IPS-NIHi11 (cell line): ENCODE measurements at regions not wholly inside any gene's neighbourhood (a gene's known extent, or its start where the extent isn't known, plus 50 kb on each side); places are given as distances from the start of the nearest gene placed in this dataset.

Experiments
- DNase-seq: peaks from one replicate; pipeline ENCODE4 v3.0.0; 2012; ENCODE audit warnings: mixed read lengths, low spot score

- DNase-seq = no peak
Measured at GRCh38 chr3:126266850-126267168, 86.4 kb upstream of the ALDH1L1 start.

GRCh38 chr3:126266291-126266840 is 86.0 kb upstream of the ALDH1L1 start:
- DNase-seq = peak; percentile 51

- DNase-seq = no peak
Measured at GRCh38 chr3:126264952-126265351, 84.6 kb upstream of the ALDH1L1 start.

GRCh38 chr3:126264381-126264780 is 84.0 kb upstream of the ALDH1L1 start:
- no peak for DNase-seq

- DNase-seq = no peak
Measured at GRCh38 chr3:126263971-126264370, 83.6 kb upstream of the ALDH1L1 start.

GRCh38 chr3:126263539-126263938 is 83.2 kb upstream of the ALDH1L1 start:
- DNase-seq = no peak

GRCh38 chr3:126262227-126262626 is 81.8 kb upstream of the ALDH1L1 start:
- no peak for DNase-seq

GRCh38 chr3:126261037-126261436 is 80.7 kb upstream of the ALDH1L1 start:
- DNase-seq = peak; percentile 46

GRCh38 chr3:126259411-126260391 is 79.3 kb upstream of the ALDH1L1 start:
- DNase-seq = peak; percentile 80

GRCh38 chr3:126258670-126259069 is 78.3 kb upstream of the ALDH1L1 start:
- DNase-seq = no peak

GRCh38 chr3:126257984-126258383 is 77.6 kb upstream of the ALDH1L1 start:
- DNase-seq = no peak

- no peak for DNase-seq
Measured at GRCh38 chr3:126257174-126257573, 76.8 kb upstream of the ALDH1L1 start.

GRCh38 chr3:126256251-126256650 is 75.9 kb upstream of the ALDH1L1 start:
- DNase-seq = no peak

GRCh38 chr3:126253072-126253471 is 72.7 kb upstream of the ALDH1L1 start:
- no peak for DNase-seq

- no peak for DNase-seq
Measured at GRCh38 chr3:126252373-126252772, 72.0 kb upstream of the ALDH1L1 start.

GRCh38 chr3:126245811-126246727 is 65.7 kb upstream of the ALDH1L1 start:
- peak; percentile 74 for DNase-seq
